ENCODE measurements at regions not wholly inside any gene's neighbourhood (a gene's known extent, or its start where the extent isn't known, plus 50 kb on each side); places are given as distances from the start of the nearest gene placed in this dataset.
"Not testable (repeated sequence)": the region's sequence is repeated elsewhere in the genome, so short reads cannot be mapped to it uniquely, and the experiment has no call there.

DNA sequence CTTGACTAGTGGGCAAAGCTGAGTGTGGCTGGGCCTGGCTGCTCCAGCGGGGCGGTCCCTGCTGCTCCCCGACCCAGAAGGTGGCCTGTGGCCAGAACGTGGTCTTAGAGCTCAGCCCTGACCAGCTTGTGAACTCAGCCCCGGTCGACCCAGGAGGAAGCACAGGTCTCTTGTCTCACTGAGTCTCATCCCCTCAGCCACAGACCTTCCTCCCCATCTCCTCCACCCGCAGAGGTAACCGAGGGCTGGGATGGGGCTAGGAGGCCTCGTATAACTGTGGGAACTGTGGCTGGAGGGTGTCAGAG, 546.2 kb upstream of the B3GAT1 start:
- Histone ChIP-seq H3K27ac (no peak overlapping the region), H3K27me3 (no peaks in the 10 kb centered on the region), H3K36me3 (no peaks in the 10 kb centered on the region), H3K9me3 (no peaks in the 10 kb centered on the region), H3K4me3 (replicated peaks in 1 of 3) (no peak overlapping the region), H3K4me1 (peaks cover 4 to 22% of the 10 kb centered on the region in 2 donors)
- WGBS, 2 donors = 80 to 87% methylated on average over 9 of the region's 9 CpGs
- no peak for TF ChIP-seq CTCF (IDR thresholded peaks at IDR 0.05)
- intact Hi-C loops (cut with DNase I) = no loop called here
- no peak for DNase-seq

DNA sequence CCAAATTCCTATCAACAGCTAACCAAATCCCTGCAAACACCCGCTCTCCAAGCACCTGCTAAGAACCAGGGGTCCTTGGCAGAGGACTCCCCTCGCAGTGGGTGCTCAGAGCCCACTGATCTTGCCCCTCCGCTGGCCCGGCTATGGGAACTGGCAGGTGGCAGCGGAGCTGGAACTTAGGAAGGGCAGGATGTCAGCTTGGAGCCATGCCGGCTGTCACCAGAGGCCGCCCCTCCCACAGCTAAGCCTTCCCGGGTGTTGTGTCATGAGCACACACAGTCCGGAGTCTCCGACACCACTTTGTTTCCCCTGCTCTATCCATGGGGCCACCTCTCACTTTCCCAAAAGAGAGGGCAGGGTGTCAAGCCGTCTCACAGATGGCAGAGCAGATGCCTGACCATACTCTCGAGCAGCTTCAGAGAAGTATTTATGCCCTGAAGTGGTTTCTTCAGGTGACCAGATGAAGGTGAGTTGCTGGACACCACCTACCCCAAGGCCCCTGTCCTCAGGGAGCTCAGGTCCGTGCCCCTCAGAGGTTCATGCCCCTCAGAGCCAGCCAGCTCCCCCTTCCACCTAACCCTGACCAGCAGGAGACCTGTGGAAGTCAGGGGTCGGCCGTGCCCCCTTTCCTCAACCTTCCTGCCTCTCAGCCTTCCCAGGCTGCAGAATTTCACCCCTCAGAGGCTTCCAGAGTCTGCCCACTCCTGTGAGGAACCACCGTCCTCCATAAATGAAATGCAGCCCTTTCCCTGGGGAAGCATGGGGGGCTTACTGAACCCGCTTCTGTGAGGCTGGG, 545.7 kb upstream of the B3GAT1 start:
- DNase-seq = no peak

GRCh38 chr11:134956450-134957210, 544.6 kb upstream of the B3GAT1 start:
- Histone ChIP-seq H3K4me1 (peaks cover 8 to 30% of the 10 kb centered on the region in 2 donors), H3K27me3 (no peaks in the 10 kb centered on the region), H3K4me3 (replicated peaks in 1 of 3) (no peak overlapping the region), H3K9me3 (no peaks in the 10 kb centered on the region), H3K36me3 (no peaks in the 10 kb centered on the region), H3K27ac (peak overlapping the region in 2 of 3 donors; percentile 4 to 36)
- DNase-seq = peak; percentile 48 to 52
- 60 to 63% methylated on average over 13 of the region's 13 CpGs for WGBS, 2 donors
- intact Hi-C loops (cut with DNase I) = no loop called here
- no peak for TF ChIP-seq POLR2A (IDR thresholded peaks at IDR 0.05)
- TF ChIP-seq CTCF (IDR thresholded peaks at IDR 0.05) = no peak

More for the DNA sequence above, 545.7 kb upstream of the B3GAT1 start:
- Histone ChIP-seq H3K4me3 (replicated peaks in 1 of 3) (no peak overlapping the region), H3K9me3 (no peaks in the 10 kb centered on the region), H3K36me3 (no peaks in the 10 kb centered on the region), H3K4me1 (peaks cover 4 to 22% of the 10 kb centered on the region in 2 donors), H3K27me3 (no peaks in the 10 kb centered on the region), H3K27ac (no peak overlapping the region)
- TF ChIP-seq POLR2A (IDR thresholded peaks at IDR 0.05) (no peak), CTCF (IDR thresholded peaks at IDR 0.05) (no peak)
- 87 to 93% methylated on average over 17 of the region's 17 CpGs for WGBS, 2 donors
- intact Hi-C loops (cut with DNase I) = no loop called here

DNA sequence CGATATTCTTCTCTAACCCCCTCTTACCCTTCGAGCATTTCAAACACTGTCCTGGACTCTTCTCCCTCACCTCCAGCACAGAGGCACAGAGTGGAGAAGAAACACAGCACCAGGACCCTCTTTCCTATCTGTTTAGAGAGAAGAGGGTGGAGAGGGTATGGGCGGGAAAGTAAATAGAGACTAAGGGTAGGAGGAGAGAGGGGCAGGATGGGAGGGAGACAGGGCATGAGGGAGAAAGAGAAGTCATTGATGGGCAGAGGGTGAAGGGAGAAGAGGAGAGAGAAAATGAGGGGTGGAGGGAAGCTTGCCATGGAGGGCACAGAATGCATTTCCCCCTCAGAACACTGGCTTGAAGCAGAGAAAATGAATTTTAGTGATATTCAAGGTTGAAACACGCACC, 543.9 kb upstream of the B3GAT1 start:
- 68 to 69% methylated on average over 4 of the region's 4 CpGs for WGBS, 2 donors
- intact Hi-C loops (cut with DNase I); H3K27me3 ChIP-seq; DNase-seq; H3K36me3 ChIP-seq; H3K4me3 ChIP-seq (replicated peaks in 1 of 3); H3K9me3 ChIP-seq: not testable (repeated sequence)
- Histone ChIP-seq H3K27ac (peak overlapping the region in 2 of 3 donors; percentile 21 to 36), H3K4me1 (peaks cover 15 to 37% of the 10 kb centered on the region in 2 donors)

DNA sequence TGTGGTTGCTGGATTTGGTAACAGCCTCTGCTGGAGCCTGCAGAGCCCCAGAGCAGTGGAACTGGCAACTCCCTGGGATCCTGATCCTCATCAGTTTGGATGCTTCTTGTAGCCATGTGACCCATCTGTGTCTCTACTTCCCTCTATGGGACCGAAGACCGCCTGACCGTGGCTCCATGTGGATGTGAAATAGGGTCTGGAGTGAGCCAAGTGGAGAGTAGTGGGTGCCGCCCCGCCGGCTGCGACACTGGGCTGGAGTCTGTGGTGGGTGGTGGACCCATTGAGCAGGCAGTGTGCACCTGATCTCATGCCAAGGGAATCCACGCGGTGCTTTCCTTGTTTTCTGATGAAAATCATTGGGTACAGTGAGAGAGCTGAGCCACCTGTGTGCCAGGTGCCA, 543.2 kb upstream of the B3GAT1 start:
- no peaks in the 10 kb centered on the region for H3K27me3 ChIP-seq
- H3K36me3 ChIP-seq = no peaks in the 10 kb centered on the region
- intact Hi-C loops (cut with DNase I) = no loop called here
- no peak overlapping the region for H3K4me3 ChIP-seq (replicated peaks in 1 of 3)
- 98% methylated on average over 6 to 9 of the region's 9 CpGs for WGBS, 2 donors
- no peak for DNase-seq
- TF ChIP-seq POLR2A (IDR thresholded peaks at IDR 0.05) (no peak), CTCF (IDR thresholded peaks at IDR 0.05) (no peak)
- no peak overlapping the region for H3K27ac ChIP-seq
- no peaks in the 10 kb centered on the region for H3K9me3 ChIP-seq
- H3K4me1 ChIP-seq = peaks cover 18 to 42% of the 10 kb centered on the region in 2 donors

- H3K36me3 ChIP-seq; H3K27me3 ChIP-seq; intact Hi-C loops (cut with DNase I); H3K4me3 ChIP-seq (replicated peaks in 1 of 3); H3K9me3 ChIP-seq; DNase-seq; H3K27ac ChIP-seq: not testable (repeated sequence)
- peaks cover 27 to 50% of the 10 kb centered on the region in 2 donors for H3K4me1 ChIP-seq
- WGBS, 2 donors = 93 to 95% methylated on average over 4 of the region's 4 CpGs
Observed at GRCh38 chr11:134954456-134954855, 542.4 kb upstream of the B3GAT1 start.

DNA sequence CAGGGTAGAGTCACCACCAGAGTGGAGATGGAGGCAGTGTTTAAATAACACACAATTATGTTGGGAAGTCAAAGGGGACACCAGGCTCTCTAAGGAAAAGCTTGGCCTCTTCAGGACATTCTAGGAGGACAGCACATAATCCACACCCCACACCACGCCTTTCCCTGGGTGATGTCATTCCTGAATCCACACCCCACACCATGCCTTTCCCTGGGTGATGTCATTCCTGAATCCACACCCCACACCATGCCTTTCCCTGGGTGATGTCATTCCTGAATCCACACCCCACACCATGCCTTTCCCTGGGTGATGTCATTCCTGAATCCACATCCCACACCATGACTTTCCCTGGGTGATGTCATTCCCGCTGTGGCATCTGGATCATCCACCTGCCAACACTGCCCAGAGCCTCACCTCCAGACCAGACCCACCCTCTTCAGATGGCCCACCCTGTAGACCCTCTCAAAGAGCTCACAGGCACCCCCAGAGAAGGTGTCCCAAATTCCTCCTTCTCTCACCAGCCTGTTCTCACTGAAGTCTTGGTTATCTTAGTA, 541.5 kb upstream of the B3GAT1 start:
- H3K36me3 ChIP-seq; intact Hi-C loops (cut with DNase I); H3K27ac ChIP-seq; H3K9me3 ChIP-seq; H3K27me3 ChIP-seq; DNase-seq; H3K4me3 ChIP-seq (replicated peaks in 1 of 3): not testable (repeated sequence)
- H3K4me1 ChIP-seq = peaks cover 36 to 59% of the 10 kb centered on the region in 2 donors
- 91 to 95% methylated on average over 2 of the region's 2 CpGs for WGBS, 2 donors

Measured in thyroid gland (tissue), 4 donors.